HG03565 (cell line): ENCODE measurements at regions not wholly inside any gene's neighbourhood (a gene's known extent, or its start where the extent isn't known, plus 50 kb on each side); places are given as distances from the start of the nearest gene placed in this dataset.

ENCODE experiments used
- ATAC-seq: cut with Tn5 transposase; IDR thresholded peaks from one replicate; pipeline ENCODE4 v1.9.1; 2021; ENCODE audit warnings: mild to moderate bottlenecking, moderate library complexity; ENCODE audit not compliant: unreplicated experiment

- ATAC-seq: no peak
Observed at GRCh38 chr17:73723317-73723716, 79.1 kb upstream of the SDK2 start.

GRCh38 chr17:73724341-73724740 lies 80.1 kb upstream of the SDK2 start:
- ATAC-seq: no peak

GRCh38 chr17:73724990-73725389 lies 80.7 kb upstream of the SDK2 start:
- ATAC-seq: no peak

GRCh38 chr17:73725794-73726515 lies 81.7 kb upstream of the SDK2 start:
- no peak for ATAC-seq

- no peak for ATAC-seq
Observed at GRCh38 chr17:73727941-73728340, 83.7 kb upstream of the SDK2 start.

GRCh38 chr17:73729101-73729500 lies 84.9 kb upstream of the SDK2 start:
- no peak for ATAC-seq

- no peak for ATAC-seq
Observed at GRCh38 chr17:73731733-73732132, 87.5 kb upstream of the SDK2 start.

- no peak for ATAC-seq
Observed at GRCh38 chr17:73733517-73733916, 89.3 kb upstream of the SDK2 start.

GRCh38 chr17:73735245-73735644 lies 91.0 kb upstream of the SDK2 start:
- no peak for ATAC-seq

- no peak for ATAC-seq
Observed at GRCh38 chr17:73738751-73739575, 94.7 kb upstream of the SDK2 start.

- no peak for ATAC-seq
Observed at GRCh38 chr17:73740370-73740769, 96.1 kb upstream of the SDK2 start.

- ATAC-seq: no peak
Observed at GRCh38 chr17:73742948-73743381, 98.7 kb upstream of the SDK2 start.

GRCh38 chr17:73743518-73744201 lies 99.4 kb upstream of the SDK2 start:
- ATAC-seq: no peak

GRCh38 chr17:73744411-73744810 lies 100.2 kb upstream of the SDK2 start:
- ATAC-seq: no peak

- no peak for ATAC-seq
Observed at GRCh38 chr17:73746314-73747073, 102.2 kb upstream of the SDK2 start.

- ATAC-seq: no peak
Observed at GRCh38 chr17:73747221-73748002, 103.2 kb upstream of the SDK2 start.

- ATAC-seq: no peak
Observed at GRCh38 chr17:73748508-73748907, 104.3 kb upstream of the SDK2 start.

- no peak for ATAC-seq
Observed at GRCh38 chr17:73749337-73749823, 105.1 kb upstream of the SDK2 start.

- ATAC-seq: no peak
Observed at GRCh38 chr17:73749928-73750605, 105.8 kb upstream of the SDK2 start.
